CD4-positive, CD25-positive, alpha-beta regulatory T cell (primary cell): ENCODE measurements at regions not wholly inside any gene's neighbourhood (a gene's known extent, or its start where the extent isn't known, plus 50 kb on each side); places are given as distances from the start of the nearest gene placed in this dataset.
A peak's percentile ranks its signal among the peaks of the same experiment; 100 is the strongest.

Experiments used
- ATAC-seq, 2 donors: fragments of 150-1000 bp; cut with Tn5 transposase; one replicate each; pipeline ENCODE4 v1.10.0; 2021; ENCODE audit warnings: low read depth in 2 of 2, moderate number of reproducible peaks in 2 of 2, moderate library complexity in 1 of 2
- DNase-seq, 3 donors: peaks; one replicate each; pipeline versions ENCODE4 v3.0.0 to v3.0.0-alpha.2; 2012 to 2022; ENCODE audit warnings: mixed read lengths in 1 of 3
- H3K27ac ChIP-seq: one replicate; pipeline ENCODE4 v1.7.0; 2013; ENCODE audit warnings: mild to moderate bottlenecking, low read length; ENCODE audit not compliant: insufficient read depth, poor library complexity, severe bottlenecking
- H3K27me3 ChIP-seq: one replicate; pipeline ENCODE4 v1.7.0; 2013; ENCODE audit warnings: low read length; ENCODE audit not compliant: control insufficient read depth, insufficient read depth
- H3K36me3 ChIP-seq: one replicate; pipeline ENCODE4 v1.7.0; 2013; ENCODE audit warnings: mild to moderate bottlenecking, low read length, moderate library complexity; ENCODE audit not compliant: control insufficient read depth, insufficient read depth
- H3K4me1 ChIP-seq: 2 replicates; pipeline ENCODE4 v1.7.0; 2013; ENCODE audit warnings: mild to moderate bottlenecking, low read length; ENCODE audit not compliant: insufficient read depth, control insufficient read depth, poor library complexity, severe bottlenecking
- H3K4me3 ChIP-seq: one replicate; pipeline ENCODE4 v1.7.0; 2013; ENCODE audit warnings: low read depth, mild to moderate bottlenecking, low read length, moderate library complexity
- H3K9me3 ChIP-seq, 2 experiments: 1 replicate in 1 of 2; 2 replicates in 1 of 2; pipeline ENCODE4 v1.7.0; 2013; ENCODE audit warnings: low read length in 2 of 2, mild to moderate bottlenecking in 1 of 2, moderate library complexity in 1 of 2; ENCODE audit not compliant: control insufficient read depth in 2 of 2
- H3K27ac Mint-ChIP-seq, 3 donors: one replicate each; pipeline ENCODE4 v1.8.0; 2020 to 2022; ENCODE audit warnings: mild to moderate bottlenecking in 3 of 3, mixed read lengths in 3 of 3, moderate library complexity in 2 of 3
- H3K27me3 Mint-ChIP-seq: one replicate; pipeline ENCODE4 v1.8.0; 2022; ENCODE audit warnings: mild to moderate bottlenecking, mixed read lengths
- H3K36me3 Mint-ChIP-seq: one replicate; pipeline ENCODE4 v1.8.0; 2020; ENCODE audit warnings: mixed read lengths
- H3K4me1 Mint-ChIP-seq, 4 donors: one replicate each; pipeline ENCODE4 v1.8.0; 2020 to 2022; ENCODE audit warnings: mixed read lengths in 4 of 4, mild to moderate bottlenecking in 1 of 4
- H3K4me3 Mint-ChIP-seq, 4 donors: one replicate each; pipeline ENCODE4 v1.8.0; 2020 to 2022; ENCODE audit warnings: mild to moderate bottlenecking in 4 of 4, mixed read lengths in 4 of 4, moderate library complexity in 3 of 4
- H3K9me3 Mint-ChIP-seq, 7 donors: one replicate each; pipeline ENCODE4 v1.8.0; 2020 to 2022; ENCODE audit warnings: mixed read lengths in 7 of 7, mild to moderate bottlenecking in 3 of 7, moderate library complexity in 2 of 7

GRCh38 chr4:151933122-151933827, 172.5 kb upstream of the GATB start:
- no peak for DNase-seq
- ATAC-seq: no peak
- H3K27ac ChIP-seq: no peak overlapping the region
- peaks cover 2% of the 10 kb centered on the region for H3K27me3 ChIP-seq
- no peak overlapping the region for H3K4me3 ChIP-seq
- no peaks in the 10 kb centered on the region for H3K36me3 ChIP-seq
- Mint-ChIP-seq H3K4me3 (no peak overlapping the region), H3K27me3 (peaks cover 11% of the 10 kb centered on the region), H3K27ac (peak overlapping the region in 1 of 3 donors; percentile 60), H3K36me3 (no peaks in the 10 kb centered on the region), H3K4me1 (peaks cover 0 to 5% (median 0%) of the 10 kb centered on the region in 4 donors), H3K9me3 (peaks cover 0 to 5% (median 0%) of the 10 kb centered on the region in 7 donors)
- H3K9me3 ChIP-seq: no peaks in the 10 kb centered on the region
- no peaks in the 10 kb centered on the region for H3K4me1 ChIP-seq

GRCh38 chr4:151931563-151931962, 170.8 kb upstream of the GATB start:
- H3K36me3 Mint-ChIP-seq: peaks cover under 1% of the 10 kb centered on the region
- peaks cover 6% of the 10 kb centered on the region for H3K27me3 Mint-ChIP-seq
- Histone ChIP-seq H3K27me3 (no peaks in the 10 kb centered on the region), H3K27ac (no peak overlapping the region), H3K4me1 (no peaks in the 10 kb centered on the region), H3K9me3 (no peaks in the 10 kb centered on the region), H3K36me3 (no peaks in the 10 kb centered on the region), H3K4me3 (no peak overlapping the region)
- no peak overlapping the region for H3K4me3 Mint-ChIP-seq
- peaks cover 0 to 5% (median 0%) of the 10 kb centered on the region in 7 donors for H3K9me3 Mint-ChIP-seq
- peak overlapping the region in 1 of 3 donors; percentile 74 for H3K27ac Mint-ChIP-seq
- DNase-seq (peak in 1 of 3 donors; percentile 16), ATAC-seq (no peak)
- H3K4me1 Mint-ChIP-seq: peaks cover 0 to 5% (median 0%) of the 10 kb centered on the region in 4 donors

- H3K4me1 Mint-ChIP-seq: peaks cover 0 to 5% (median 0%) of the 10 kb centered on the region in 4 donors
- H3K27me3 Mint-ChIP-seq: peaks cover 6% of the 10 kb centered on the region
- Histone ChIP-seq H3K9me3 (no peaks in the 10 kb centered on the region), H3K27ac (no peak overlapping the region), H3K27me3 (no peaks in the 10 kb centered on the region), H3K4me1 (no peaks in the 10 kb centered on the region), H3K4me3 (no peak overlapping the region), H3K36me3 (no peaks in the 10 kb centered on the region)
- H3K27ac Mint-ChIP-seq: no peak overlapping the region
- no peak for ATAC-seq
- no peak for DNase-seq
- H3K4me3 Mint-ChIP-seq: no peak overlapping the region
- peaks cover 3% of the 10 kb centered on the region for H3K36me3 Mint-ChIP-seq
- H3K9me3 Mint-ChIP-seq: peaks cover 0 to 5% (median 1%) of the 10 kb centered on the region in 7 donors
These were observed 169.6 kb upstream of the GATB start for GRCh38 chr4:151930372-151930771.

- H3K9me3 Mint-ChIP-seq: peaks cover 0 to 3% (median 1%) of the 10 kb centered on the region in 7 donors
- ATAC-seq (no peak), DNase-seq (no peak)
- Histone ChIP-seq H3K27me3 (no peaks in the 10 kb centered on the region), H3K4me3 (no peak overlapping the region), H3K9me3 (no peaks in the 10 kb centered on the region), H3K27ac (no peak overlapping the region), H3K4me1 (no peaks in the 10 kb centered on the region), H3K36me3 (no peaks in the 10 kb centered on the region)
- peaks cover 3% of the 10 kb centered on the region for H3K36me3 Mint-ChIP-seq
- no peak overlapping the region for H3K4me3 Mint-ChIP-seq
- peaks cover 10% of the 10 kb centered on the region for H3K27me3 Mint-ChIP-seq
- H3K4me1 Mint-ChIP-seq: peaks cover 0 to 4% (median 0%) of the 10 kb centered on the region in 4 donors
- H3K27ac Mint-ChIP-seq: no peak overlapping the region
These were observed 167.3 kb upstream of the GATB start for GRCh38 chr4:151928112-151928511.

- ATAC-seq (peak in 1 of 2 donors; percentile 63), DNase-seq (peak in 1 of 3 donors; percentile 23)
- H3K4me1 Mint-ChIP-seq: peaks cover 0 to 7% (median 0%) of the 10 kb centered on the region in 4 donors
- no peak overlapping the region for H3K27ac Mint-ChIP-seq
- Histone ChIP-seq H3K9me3 (no peaks in the 10 kb centered on the region), H3K27me3 (no peaks in the 10 kb centered on the region), H3K27ac (no peak overlapping the region), H3K36me3 (no peaks in the 10 kb centered on the region), H3K4me1 (no peaks in the 10 kb centered on the region), H3K4me3 (no peak overlapping the region)
- H3K36me3 Mint-ChIP-seq: peaks cover 3% of the 10 kb centered on the region
- H3K9me3 Mint-ChIP-seq: peaks cover 0 to 3% (median 0%) of the 10 kb centered on the region in 7 donors
- H3K27me3 Mint-ChIP-seq: peaks cover 26% of the 10 kb centered on the region
- H3K4me3 Mint-ChIP-seq: no peak overlapping the region
These were observed 162.0 kb upstream of the GATB start for GRCh38 chr4:151922811-151923210.

- Histone ChIP-seq H3K4me3 (no peak overlapping the region), H3K36me3 (no peaks in the 10 kb centered on the region), H3K27ac (no peak overlapping the region), H3K4me1 (no peaks in the 10 kb centered on the region), H3K9me3 (no peaks in the 10 kb centered on the region), H3K27me3 (no peaks in the 10 kb centered on the region)
- no peak overlapping the region for H3K27ac Mint-ChIP-seq
- H3K4me1 Mint-ChIP-seq: peaks cover 0 to 7% (median 0%) of the 10 kb centered on the region in 4 donors
- peaks cover 26% of the 10 kb centered on the region for H3K27me3 Mint-ChIP-seq
- H3K9me3 Mint-ChIP-seq: peaks cover 0 to 3% (median 0%) of the 10 kb centered on the region in 7 donors
- peaks cover 3% of the 10 kb centered on the region for H3K36me3 Mint-ChIP-seq
- no peak for ATAC-seq
- H3K4me3 Mint-ChIP-seq: no peak overlapping the region
- no peak for DNase-seq
These were observed 161.5 kb upstream of the GATB start for GRCh38 chr4:151922306-151922705.

- DNase-seq: no peak
- Mint-ChIP-seq H3K36me3 (peaks cover 3% of the 10 kb centered on the region), H3K4me1 (peaks cover 0 to 7% (median 0%) of the 10 kb centered on the region in 4 donors), H3K27ac (no peak overlapping the region), H3K9me3 (peaks cover 0 to 3% (median 0%) of the 10 kb centered on the region in 7 donors), H3K27me3 (peaks cover 26% of the 10 kb centered on the region), H3K4me3 (no peak overlapping the region)
- H3K4me1 ChIP-seq: no peaks in the 10 kb centered on the region
- no peak overlapping the region for H3K4me3 ChIP-seq
- H3K27me3 ChIP-seq: no peaks in the 10 kb centered on the region
- no peak for ATAC-seq
- H3K36me3 ChIP-seq: no peaks in the 10 kb centered on the region
- no peaks in the 10 kb centered on the region for H3K9me3 ChIP-seq
- no peak overlapping the region for H3K27ac ChIP-seq
These were observed 161.0 kb upstream of the GATB start for GRCh38 chr4:151921811-151922210.

GRCh38 chr4:151921386-151921785, 160.6 kb upstream of the GATB start:
- H3K9me3 ChIP-seq: no peaks in the 10 kb centered on the region
- no peak overlapping the region for H3K27ac ChIP-seq
- H3K4me3 ChIP-seq: no peak overlapping the region
- Mint-ChIP-seq H3K27ac (no peak overlapping the region), H3K9me3 (peaks cover 0 to 1% (median 0%) of the 10 kb centered on the region in 7 donors), H3K27me3 (peaks cover 26% of the 10 kb centered on the region), H3K4me3 (no peak overlapping the region), H3K36me3 (peaks cover under 1% of the 10 kb centered on the region), H3K4me1 (peaks cover 0 to 7% (median 0%) of the 10 kb centered on the region in 4 donors)
- DNase-seq: no peak
- no peaks in the 10 kb centered on the region for H3K36me3 ChIP-seq
- no peaks in the 10 kb centered on the region for H3K4me1 ChIP-seq
- ATAC-seq: no peak
- H3K27me3 ChIP-seq: no peaks in the 10 kb centered on the region
